Dedifferentiated amniotic fluid mesenchymal stem cell (primary cell): ENCODE measurements at regions not wholly inside any gene's neighbourhood (a gene's known extent, or its start where the extent isn't known, plus 50 kb on each side); places are given as distances from the start of the nearest gene placed in this dataset.

Experiments used
- DNase-seq: peaks from one replicate; pipeline ENCODE4 v3.0.0-alpha.2; 2016; ENCODE audit errors: extremely low spot score

DNA sequence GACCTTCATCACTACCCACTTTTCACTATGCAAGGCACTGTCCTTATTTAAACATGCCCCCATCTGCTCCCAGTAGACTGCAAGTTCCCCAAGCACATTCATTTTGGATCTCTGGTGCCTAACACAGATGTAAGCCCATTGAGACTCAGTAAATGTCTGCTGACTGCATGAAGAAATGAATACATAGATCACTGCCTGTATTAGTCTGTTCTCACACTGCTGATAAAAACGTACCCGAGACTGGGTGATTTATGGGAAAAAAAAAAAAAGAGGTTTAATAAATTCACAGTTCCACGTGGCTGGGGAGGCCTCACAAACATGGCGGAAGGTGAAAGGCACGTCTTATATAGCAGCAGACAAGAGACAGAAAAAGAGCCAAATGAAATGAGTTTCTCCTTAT is 204.9 kb downstream of the ATG4C start:
- no peak for DNase-seq

DNA sequence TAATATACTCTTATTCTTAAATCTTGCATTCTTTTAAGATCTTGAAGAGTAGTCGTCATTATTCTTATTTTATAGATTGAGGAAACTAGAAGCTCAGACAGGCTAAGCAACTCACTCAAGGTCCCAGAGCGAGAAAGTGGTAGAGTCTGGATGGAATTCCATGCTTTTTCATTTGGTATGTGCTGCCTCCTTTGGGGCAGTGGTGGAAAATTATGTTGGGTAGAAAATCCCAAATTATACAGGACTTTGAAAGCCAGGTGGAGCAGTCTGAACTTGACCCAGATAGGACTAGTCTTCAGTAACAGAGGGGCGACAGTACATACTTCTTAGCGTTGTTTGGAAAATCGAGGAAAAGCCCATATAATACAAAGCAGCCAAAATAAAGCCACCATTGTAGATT is 205.6 kb downstream of the ATG4C start:
- no peak for DNase-seq

DNA sequence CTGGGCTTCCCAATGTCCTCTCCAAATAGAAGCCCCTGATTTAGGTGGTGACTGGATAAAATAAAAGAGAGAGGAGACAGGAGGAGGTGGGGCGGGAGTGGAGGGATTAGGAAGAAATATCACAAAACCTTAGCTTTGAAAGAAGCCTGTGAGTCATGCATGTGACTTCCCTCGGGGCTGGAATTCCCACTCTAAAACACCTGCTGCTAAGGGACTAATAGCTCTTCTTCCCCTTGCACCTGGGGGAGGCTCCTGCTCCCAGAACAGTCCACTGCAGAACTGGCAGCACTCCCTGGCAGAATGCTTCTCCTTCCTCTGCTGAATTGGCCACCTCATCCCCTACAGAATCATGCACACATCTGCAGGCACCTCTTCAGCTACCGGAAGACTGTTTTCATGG is 207.2 kb downstream of the ATG4C start:
- no peak for DNase-seq

DNA sequence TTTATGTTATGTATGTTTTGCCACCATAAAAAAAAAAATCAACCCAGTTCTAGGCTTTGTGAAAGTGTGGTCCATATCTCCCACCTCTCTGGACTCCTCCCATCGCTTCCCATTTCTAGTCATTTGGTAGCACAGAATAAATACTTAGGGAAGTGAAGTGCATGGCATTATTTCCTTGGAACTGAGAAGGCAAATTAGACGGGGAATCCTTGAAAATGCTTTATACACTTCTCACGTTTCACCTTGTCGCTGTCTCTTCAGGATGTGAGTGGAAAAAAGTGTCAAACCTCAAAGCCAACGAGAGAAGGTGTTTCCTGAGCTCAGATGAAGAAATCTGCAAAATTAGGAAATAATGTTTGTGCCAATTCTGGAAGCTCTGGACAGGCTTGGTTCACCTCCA is 209.9 kb downstream of the ATG4C start:
- no peak for DNase-seq

DNA sequence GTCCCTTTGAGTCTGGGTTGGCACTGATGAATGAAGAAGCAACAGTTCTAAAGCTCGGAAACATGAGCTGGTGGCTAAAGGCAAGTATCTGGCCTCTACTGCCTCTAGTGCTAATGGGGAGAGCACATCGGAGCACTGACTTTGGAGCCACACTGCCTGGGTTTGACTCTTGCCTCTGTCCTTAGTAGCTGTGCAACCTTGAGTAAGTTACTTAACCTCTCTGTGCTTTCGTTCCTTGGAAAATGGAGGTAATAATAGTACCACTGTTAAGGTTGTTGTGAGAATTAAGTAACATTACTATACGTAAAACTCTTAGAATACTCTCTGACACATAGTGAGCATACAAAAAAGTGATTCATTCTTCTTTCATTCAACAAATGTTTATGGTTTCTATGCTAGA is 211.2 kb downstream of the ATG4C start:
- DNase-seq: no peak

DNA sequence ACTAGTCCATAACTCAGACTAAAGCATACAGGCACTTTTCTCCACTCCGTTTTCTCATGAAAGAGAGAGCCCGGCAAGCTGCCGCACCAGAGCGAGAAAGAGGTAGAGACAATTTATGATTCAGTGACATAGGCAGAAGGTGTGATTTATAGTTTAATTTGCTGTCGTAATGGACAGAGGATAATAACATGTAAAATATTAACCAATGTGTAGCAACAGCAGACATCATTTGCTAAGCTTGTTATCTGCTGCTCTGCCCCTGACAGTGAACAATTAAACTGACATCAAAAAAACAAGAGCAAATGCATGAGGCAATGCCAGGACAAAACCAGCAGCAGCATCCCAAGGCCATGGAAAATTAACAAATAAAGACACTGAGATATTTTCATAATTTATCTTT is 214.0 kb downstream of the ATG4C start:
- DNase-seq: no peak

DNA sequence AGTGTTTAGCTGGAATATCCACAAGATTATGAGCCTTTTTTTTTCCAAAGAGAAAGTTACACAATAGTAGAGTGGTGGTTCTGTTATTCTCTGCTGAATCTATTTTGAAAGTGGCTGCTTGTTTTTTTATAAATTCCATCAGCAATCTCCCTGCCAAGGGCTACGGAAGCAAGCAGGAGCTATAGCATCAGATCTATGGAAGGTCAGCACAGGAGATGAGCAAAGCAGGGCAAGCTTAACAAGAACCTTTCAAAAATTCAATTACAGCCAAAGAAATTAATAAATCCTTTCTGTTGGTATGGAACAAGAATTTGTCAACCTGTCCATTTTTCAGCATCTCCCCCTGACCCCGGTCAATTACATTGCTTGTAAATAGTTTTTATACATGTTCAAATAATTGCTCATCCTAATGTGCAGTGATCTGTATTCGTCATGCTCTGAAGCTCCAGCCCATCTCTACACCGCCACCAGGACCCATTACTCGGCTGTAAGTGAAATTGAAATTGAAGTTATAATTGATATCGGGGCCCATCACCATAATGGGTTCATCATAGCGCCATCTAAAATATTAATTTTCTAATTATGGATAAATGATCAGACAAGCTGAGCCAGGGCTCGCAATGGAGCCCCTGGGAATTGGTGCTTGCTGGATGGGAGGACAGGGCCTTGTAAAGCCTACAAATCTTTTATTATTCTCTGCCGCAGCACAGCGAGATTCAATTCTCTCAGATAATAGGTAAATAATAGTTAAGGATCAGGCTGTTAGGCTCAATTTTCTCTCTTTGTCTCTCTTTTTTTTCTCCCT is 215.1 kb downstream of the ATG4C start:
- DNase-seq: no peak

DNA sequence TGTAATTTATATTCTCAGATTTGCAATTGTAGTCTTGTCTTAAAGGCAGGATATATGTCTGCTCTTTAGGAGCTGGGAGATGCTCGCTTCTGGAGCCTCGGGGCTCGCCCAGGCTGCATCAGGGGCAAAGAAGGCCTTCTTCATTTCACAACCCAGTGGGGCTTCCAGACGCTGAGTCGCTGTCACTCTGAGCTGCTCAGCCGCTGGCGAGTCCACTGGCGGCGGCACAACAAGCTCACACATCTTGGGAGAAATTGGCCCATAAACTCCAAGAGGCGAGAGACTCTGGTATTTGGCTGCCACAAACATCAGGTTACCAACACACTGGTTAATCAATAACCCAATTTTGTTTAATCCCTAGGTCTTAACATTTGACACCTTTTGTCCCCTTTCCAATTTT is 216.6 kb downstream of the ATG4C start:
- no peak for DNase-seq

DNA sequence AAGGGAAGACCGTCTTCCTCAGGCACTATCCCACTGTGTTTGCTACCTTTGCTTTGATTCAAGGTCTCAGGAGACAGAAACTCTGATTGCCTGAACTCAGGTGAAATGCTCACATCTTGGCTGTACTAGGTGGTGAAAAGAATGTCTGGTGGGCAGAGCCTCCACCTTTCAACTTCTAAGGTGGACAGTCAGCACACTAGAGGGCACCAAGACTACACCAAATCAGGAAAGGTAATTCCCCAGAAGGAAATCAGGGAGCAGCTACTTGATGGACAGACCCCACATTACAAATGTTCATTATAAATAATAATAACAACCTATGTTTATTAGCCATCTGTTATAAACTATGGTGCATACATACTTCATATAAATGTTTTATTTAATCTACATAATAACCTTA is 220.9 kb downstream of the ATG4C start:
- no peak for DNase-seq

DNA sequence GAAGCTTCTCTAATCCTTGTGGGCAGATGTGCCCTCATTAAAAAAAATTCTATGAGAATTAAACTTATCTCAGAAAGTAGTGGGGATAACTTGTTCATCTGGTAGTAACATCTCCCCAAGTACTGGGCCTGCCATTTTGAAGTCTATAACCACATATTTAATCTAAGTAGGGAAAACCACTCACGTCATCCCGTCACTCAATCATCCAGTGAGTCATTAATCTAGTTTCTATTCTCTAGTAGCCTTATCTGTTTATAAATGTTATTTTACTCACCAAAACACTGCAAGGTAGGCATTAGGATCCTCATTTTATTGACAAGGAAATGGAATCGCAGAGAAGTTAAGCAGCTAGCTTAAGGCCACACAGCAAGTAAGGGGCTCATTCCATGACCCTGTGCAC is 221.9 kb downstream of the ATG4C start:
- DNase-seq: no peak

DNA sequence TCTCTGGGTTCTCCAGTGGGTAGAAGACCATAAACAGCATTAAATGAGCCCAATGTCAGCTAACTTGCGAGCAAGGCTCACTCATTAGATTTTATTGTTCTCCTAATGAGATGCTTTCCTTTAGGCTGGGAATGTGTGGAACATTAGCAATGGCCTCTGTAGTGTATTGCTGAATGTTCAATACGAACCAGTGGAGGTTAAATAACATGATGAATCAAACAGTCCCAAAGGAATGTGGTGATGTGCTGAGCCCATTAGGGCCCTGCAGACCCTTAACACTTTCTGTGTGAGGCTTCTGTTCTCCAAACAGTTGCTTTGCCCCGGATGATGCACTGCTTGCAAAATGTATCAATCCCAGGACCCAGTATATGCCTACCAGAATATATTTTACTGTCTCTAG is 225.5 kb downstream of the ATG4C start:
- no peak for DNase-seq

DNA sequence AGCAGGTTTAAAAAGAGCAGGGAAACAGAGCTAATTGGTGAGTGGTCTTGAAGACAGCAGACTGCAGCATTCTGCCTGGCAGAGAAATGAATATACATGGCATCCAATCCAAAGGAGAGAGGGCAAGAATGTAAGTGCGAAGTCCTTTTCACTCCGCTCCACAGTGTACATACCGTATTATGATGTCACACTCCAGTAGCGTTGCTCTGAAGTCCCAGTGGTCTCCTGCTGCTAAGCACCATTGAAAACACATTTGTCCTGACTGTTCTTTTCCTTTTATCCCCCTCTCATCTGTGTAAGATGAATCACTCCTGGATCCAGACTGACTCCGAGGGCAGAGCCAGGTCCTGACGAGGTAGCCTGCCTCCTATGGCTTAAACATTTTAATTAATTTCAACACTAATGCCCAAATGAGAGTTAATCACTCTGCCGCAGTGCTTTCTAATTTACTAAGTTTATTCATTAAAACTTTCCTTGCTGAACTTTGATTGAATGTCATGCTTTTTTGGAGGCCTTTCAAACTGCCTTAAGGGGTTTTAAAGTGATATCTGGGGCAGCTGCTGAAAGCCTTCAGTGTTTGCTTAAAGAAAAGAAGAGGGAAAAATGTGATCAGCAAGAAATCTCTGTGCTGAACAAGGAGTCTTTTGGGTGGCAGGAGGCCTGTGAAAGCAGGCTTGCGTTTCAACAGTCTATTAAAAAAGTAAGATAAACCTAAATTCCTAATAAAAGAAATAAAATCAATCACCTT is 227.2 kb downstream of the ATG4C start:
- DNase-seq: no peak

DNA sequence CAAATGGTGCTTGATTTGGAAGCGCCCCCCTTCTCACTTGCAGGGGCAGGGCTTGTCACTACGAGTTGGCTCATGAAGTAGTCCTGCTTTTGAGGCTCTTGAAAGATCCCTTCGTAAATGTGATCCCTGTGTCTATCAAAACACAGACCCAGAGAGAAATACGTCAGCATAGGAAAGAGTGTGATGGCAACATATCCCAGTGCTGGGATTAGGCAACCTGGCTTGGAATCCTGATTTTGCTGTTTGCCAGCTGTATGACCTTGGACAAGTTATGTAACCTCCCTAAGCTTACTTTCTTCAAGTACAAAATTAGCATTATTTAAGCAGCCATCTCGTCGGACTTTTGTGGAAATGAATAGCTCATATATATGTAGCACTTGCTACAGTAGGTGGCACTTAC is 228.4 kb downstream of the ATG4C start:
- DNase-seq: no peak

DNA sequence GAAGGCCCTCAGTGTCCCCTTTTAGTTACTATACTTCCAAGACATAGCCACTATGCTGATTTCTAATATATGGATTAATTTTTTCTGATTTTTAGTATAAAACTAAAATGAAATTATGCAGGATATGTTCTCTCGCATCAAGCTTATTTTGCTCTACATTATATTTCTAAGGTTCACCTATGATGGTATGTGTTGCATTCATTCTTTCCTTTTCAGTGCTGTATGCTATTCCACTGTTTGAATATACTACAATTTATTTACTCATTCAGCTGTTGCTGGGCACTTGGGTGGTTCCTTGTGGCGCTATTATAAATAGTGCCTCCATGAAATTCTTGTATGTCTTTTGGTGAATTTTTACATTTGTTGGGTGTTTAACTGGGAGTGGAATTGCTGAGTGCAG is 230.3 kb downstream of the ATG4C start:
- DNase-seq: no peak

DNA sequence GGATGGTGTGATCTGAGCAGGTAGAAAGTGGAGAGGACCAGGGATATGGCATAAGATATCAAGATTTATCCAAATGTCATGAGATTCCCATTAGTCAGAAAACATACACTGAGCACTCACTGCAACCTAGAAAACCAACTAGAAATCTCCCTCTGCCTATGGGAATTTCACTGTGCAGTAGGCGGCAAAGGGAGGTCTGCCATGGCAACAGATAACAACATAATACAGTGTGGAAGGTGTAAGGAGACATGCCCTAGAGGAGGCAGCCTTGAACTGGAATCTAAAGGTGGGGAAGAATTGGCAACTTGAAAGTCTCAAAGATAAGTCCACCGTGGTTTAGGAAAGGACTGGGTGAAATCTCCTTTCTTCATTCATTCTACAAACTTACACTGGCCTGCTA is 238.4 kb downstream of the ATG4C start:
- DNase-seq: no peak

DNA sequence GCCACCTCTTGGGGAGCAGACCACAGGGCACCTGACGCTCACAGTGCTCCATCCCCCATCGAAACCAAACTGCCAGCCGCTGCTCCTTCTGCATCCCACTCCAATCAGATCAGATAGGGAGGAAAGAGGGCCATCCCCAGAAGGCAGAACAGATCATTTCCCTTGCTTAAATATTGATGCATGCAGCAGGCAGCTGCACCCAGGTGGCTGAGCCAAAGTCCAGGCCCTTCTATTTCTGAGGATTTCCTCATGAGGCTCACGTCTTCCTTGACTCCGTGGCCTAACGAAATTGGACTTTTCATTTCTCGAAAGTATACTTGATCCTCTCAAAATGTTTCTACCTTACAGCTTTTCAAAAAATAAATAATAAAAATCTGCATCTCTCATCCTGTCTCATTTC is 239.2 kb downstream of the ATG4C start:
- no peak for DNase-seq

DNA sequence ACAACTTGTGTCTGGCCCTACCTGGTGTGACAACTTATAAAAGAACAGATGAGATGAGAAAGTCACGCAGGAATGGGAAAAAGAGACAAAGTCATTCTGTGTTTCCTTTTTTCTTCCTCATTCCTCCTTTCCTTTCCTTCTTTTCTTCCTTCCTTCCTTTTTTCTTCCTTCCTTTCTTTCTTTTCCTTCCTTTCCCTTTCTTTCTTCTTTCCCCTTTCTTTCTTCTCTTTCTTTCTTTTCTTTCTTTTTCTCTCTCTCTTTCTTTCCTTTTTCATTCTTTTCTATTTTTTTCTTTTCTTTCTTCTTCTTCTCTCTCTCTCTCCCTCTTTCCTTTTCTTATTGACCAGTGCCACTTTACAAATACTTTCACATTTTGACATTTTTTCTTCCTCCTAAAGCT is 239.7 kb downstream of the ATG4C start:
- DNase-seq: no peak

DNA sequence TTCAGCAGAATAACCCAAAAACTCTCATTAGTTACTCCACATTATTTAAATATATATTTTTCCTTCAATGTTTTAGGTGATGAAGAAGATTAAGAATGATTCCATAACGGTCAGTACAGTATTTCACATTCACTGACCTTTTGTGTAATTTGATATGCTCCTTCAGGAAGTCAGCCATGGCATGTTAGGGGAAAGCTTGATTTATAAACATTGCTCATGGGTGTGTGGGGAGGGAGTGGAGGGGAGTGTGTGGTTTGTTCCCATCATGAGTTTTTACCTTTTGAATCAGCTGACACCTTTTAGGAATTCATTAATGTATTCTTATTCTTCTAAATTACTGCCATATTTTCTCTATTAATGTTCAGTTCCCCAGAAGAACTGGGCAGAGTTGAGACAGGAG is 240.2 kb downstream of the ATG4C start:
- DNase-seq: no peak

DNA sequence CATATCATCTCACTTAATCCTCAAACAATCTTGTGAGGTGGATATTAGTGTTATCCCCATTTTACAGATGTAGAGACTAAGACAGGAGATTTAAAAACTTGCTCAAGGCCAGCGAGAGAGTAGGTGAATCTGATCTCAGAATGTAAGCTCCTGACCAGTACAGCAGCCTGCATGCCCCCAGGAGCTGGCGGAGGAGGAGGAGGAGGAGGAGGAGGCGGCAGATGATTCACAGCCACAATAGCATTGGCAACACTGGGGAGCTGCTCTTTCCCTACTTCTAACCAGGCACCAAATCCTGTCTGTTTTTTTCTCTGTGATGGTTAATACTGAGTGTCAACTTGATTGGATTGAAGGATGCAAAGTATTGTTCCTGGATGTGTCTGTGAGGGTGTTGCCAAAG is 243.2 kb downstream of the ATG4C start:
- DNase-seq: no peak

DNA sequence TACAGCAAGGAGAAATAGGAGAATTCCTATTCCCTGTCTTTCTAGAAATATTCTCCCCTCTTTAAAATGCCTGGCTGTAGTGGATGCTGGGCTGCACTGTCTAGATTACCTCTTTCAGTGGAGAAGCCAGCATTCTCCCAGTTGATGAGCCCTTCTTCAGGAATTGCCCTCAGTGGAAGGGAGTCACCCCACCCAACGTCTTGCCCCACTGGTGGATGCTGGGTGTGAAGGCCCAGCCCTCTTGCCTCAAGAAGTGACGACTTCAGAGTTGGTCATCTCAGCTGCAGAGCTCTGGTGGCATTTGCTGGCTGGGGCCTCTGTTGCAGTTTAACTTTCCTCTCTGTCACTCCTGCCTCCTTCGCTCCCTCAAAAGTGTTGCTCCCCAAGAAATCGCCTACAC is 248.2 kb downstream of the ATG4C start:
- no peak for DNase-seq

DNA sequence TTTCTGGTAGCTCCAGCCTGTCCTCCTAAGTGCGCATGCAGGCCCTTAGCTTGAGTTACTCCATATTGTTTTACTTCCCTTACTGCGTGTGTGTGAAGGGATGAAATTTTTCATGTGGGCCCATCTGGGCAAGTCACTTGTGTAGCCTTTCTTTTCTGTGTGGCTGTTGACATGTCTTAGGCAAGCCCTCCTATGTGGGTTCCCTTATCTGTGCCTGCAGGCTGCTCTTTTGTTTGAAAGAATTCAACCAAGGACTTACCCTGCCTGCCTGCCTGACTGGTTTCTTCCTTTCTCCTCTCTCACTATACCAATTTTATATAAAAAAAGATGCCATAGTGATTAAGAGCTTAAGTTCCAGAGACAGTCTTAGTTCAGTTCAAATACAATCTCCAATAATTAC is 249.3 kb downstream of the ATG4C start:
- no peak for DNase-seq

DNA sequence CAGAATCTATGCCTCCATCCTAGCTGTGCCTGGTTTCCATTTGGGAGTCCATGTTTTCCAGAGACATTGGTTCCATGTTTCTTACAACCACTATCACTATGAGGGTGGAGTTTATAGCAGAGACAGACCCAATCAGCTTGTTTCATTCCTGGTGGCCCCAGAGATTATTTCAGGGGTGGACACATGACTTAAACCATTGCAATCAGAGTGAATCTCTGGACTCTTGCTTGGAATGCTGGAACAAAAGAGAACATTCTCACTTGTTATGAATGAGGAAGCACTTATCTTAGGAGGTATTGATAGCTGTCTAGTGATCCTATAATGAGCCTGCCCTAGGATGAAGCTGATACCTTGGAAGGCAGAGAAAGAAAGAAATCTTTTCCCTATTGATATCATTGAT is 250.3 kb downstream of the ATG4C start:
- no peak for DNase-seq

DNA sequence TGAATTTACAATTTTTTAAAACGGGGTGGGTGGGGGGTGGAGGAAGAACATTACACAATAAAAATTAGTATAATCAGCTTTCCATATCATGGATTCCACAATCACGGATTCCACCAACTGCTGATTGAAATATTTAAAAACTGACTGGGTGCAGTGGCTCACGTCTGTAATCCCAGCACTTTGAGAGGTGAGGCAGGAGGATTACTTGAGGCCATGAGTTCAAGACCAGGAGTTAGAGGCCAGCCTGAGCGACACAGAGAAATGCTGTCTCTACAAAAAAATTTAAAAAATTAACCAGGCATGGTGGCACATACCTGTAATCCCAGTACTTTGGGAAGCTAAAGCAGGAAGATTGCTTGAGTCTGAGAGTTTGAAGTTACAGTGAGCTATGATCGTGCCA is 254.7 kb downstream of the ATG4C start:
- DNase-seq: no peak

DNA sequence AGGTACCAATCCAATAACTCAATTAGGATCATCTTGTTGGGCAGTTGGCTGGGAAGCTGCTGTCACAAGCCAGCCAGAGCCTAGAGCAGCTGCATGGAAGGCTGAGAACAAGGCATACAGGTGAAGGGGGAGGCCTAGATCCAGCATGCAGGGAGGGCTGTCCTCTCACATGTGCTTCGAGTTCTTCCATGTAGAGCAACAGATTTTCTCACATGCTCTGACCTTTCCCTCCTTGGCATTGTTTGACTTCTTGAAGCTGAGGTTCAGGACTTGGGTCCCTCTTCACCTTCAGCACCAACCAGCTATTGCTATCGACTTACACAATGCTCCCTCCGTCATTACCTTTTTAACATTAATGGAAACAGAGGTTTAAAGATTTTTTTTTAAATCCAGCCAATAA is 257.7 kb downstream of the ATG4C start:
- no peak for DNase-seq
